K562 (cell line): ENCODE measurements at regions not wholly inside any gene's neighbourhood (a gene's known extent, or its start where the extent isn't known, plus 50 kb on each side); places are given as distances from the start of the nearest gene placed in this dataset.

Source experiments
- ATAC-seq: fragments of 200-7000 bp; cut with Tn5 transposase; 3 replicates; pipeline ENCODE4 v1.9.1; 2020; ENCODE audit warnings: moderate library complexity
- BruUV-seq: library from RNA; stranded (reverse); fragments of 400-500 nt; replicated peaks from 2 replicates; lab custom pipeline; 2021; lab: Mats Ljungman, UMichigan
- CTCF ChIA-PET: fragments of 300-600 bp; formaldehyde crosslinking; extraction: SDS; loops from one replicate; lab custom pipeline; 2021; ENCODE audit warnings: low intra/inter-chr PET ratio; lab: Yijun Ruan, JAX
- POLR2A ChIA-PET: fragments of 300-600, 350-650 bp; sonication (Branson Sonifier 250); formaldehyde crosslinking; extraction: SDS; loops from one replicate; lab custom pipeline; 2021; ENCODE audit warnings: antibody characterized with exemption, inconsistent platforms; lab: Yijun Ruan, JAX
- DNase-seq, 4 experiments: peaks; one replicate each; pipeline versions ENCODE4 v3.0.0 to v3.0.0-alpha.2; 2011 to 2018; ENCODE audit warnings: low spot score in 3 of 4, mixed read lengths in 3 of 4; ENCODE audit errors: extremely low read depth in 1 of 4
- FAIRE-seq: peaks from 2 replicates; lab custom pipeline; 2011; peaks lifted over from hg19 to GRCh38; lab: Jason Lieb, UNC
- H2AFZ ChIP-seq: 2 replicates; pipeline ENCODE4 v1.6.0; 2011; ENCODE audit warnings: low read depth, low read length, control low read depth, inconsistent platforms
- H3K27ac ChIP-seq: fragments of 200-600 bp; 3 replicates; pipeline ENCODE4 v1.8.0; 2011; ENCODE audit warnings: low read depth, mild to moderate bottlenecking, control low read depth, inconsistent platforms, low read length, moderate library complexity, mixed read lengths; ENCODE audit errors: extremely low read depth
- H3K27me3 ChIP-seq, 2 experiments: fragments of 300-600 bp in 1 of 2; 2 replicates in 1 of 2; 3 replicates in 1 of 2; pipeline versions ENCODE4 v1.6.0 to v1.8.0; 2011; ENCODE audit warnings: inconsistent platforms in 2 of 2, low read length in 2 of 2, mild to moderate bottlenecking in 1 of 2, mixed read lengths in 1 of 2, moderate library complexity in 1 of 2; ENCODE audit not compliant: control insufficient read depth in 2 of 2, insufficient read depth in 2 of 2
- H3K36me3 ChIP-seq: fragments of 300-600 bp; 3 replicates; pipeline ENCODE4 v1.8.0; 2011; ENCODE audit warnings: mild to moderate bottlenecking, low read length, inconsistent platforms; ENCODE audit not compliant: control insufficient read depth, insufficient read depth
- H3K4me1 ChIP-seq, 2 experiments: fragments of 200-600 bp in 1 of 2; replicated peaks in 1 of 2; 2 replicates in 1 of 2; 3 replicates in 1 of 2; pipeline versions ENCODE4 v1.5.1 to v1.8.0; 2011; ENCODE audit warnings: inconsistent platforms in 2 of 2, low read length in 2 of 2, mild to moderate bottlenecking in 1 of 2, mixed read lengths in 1 of 2, moderate library complexity in 1 of 2; ENCODE audit not compliant: control insufficient read depth in 2 of 2, insufficient read depth in 2 of 2
- H3K4me2 ChIP-seq: 2 replicates; pipeline ENCODE4 v1.6.1; 2011; ENCODE audit warnings: low read length, control low read depth, inconsistent platforms, mixed read lengths; ENCODE audit not compliant: insufficient read depth
- H3K4me3 ChIP-seq: fragments of 200-600 bp; sonication (generic), shearing (Covaris generic); 2 replicates; pipeline ENCODE4 v1.5.1; 2016; ENCODE audit warnings: control low read depth, inconsistent platforms
- H3K79me2 ChIP-seq: fragments of 200-600 bp; 3 replicates; pipeline ENCODE4 v1.8.0; 2011; ENCODE audit warnings: low read length, inconsistent platforms; ENCODE audit not compliant: control insufficient read depth, insufficient read depth
- H3K9ac ChIP-seq, 2 experiments: 2 replicates each; pipeline versions ENCODE4 v1.6.0 to v1.6.1; 2011; ENCODE audit warnings: low read depth in 2 of 2, low read length in 2 of 2, control low read depth in 1 of 2, inconsistent platforms in 1 of 2, mild to moderate bottlenecking in 1 of 2, mixed read lengths in 1 of 2; ENCODE audit not compliant: insufficient read depth in 1 of 2
- H3K9me1 ChIP-seq: one replicate; pipeline ENCODE4 v1.6.0; 2011; ENCODE audit warnings: inconsistent platforms, mild to moderate bottlenecking, low read length, moderate library complexity; ENCODE audit not compliant: control insufficient read depth, insufficient read depth
- H3K9me3 ChIP-seq: replicated peaks from 2 replicates; pipeline ENCODE4 v1.5.1; 2011; ENCODE audit warnings: low read depth, low read length, inconsistent platforms; ENCODE audit not compliant: control insufficient read depth, insufficient read depth
- H4K20me1 ChIP-seq: replicated peaks from 2 replicates; pipeline ENCODE4 v1.6.1; 2011; ENCODE audit warnings: low read length, inconsistent platforms, mixed read lengths; ENCODE audit not compliant: control insufficient read depth, insufficient read depth
- BHLHE40 ChIP-seq: IDR thresholded peaks from 2 replicates; pipeline ENCODE4 v1.6.1; 2011; ENCODE audit warnings: low read length, improper control_type of control experiment
- E2F3 ChIP-seq: fragments of 250-450 bp; sonication (Bioruptor Pico); IDR thresholded peaks from 2 replicates; pipeline ENCODE4 v1.4.0; 2020; ENCODE audit warnings: mild to moderate bottlenecking
- HOMEZ ChIP-seq: fragments of 250-450 bp; sonication (Bioruptor Pico); IDR thresholded peaks from 2 replicates; pipeline ENCODE4 v1.4.0; 2020; ENCODE audit warnings: mild to moderate bottlenecking, moderate library complexity
- MAFG ChIP-seq: fragments of 450-650 bp; conservative IDR thresholded peaks from 2 replicates; pipeline ENCODE4 v1.6.1; 2016; ENCODE audit warnings: missing genetic modification characterization, missing compliant biosample characterization
- MAFK ChIP-seq: IDR thresholded peaks from 2 replicates; pipeline ENCODE4 v1.6.1; 2011; ENCODE audit warnings: low read length, improper control_type of control experiment
- MXD1 ChIP-seq: fragments of 250-450 bp; sonication (Bioruptor Pico); IDR thresholded peaks from 2 replicates; pipeline ENCODE4 v1.8.0; 2021; ENCODE audit warnings: borderline replicate concordance, mild to moderate bottlenecking, moderate library complexity; ENCODE audit not compliant: poor library complexity, severe bottlenecking
- NCOA6 ChIP-seq: fragments of 450-650 bp; IDR thresholded peaks from 2 replicates; pipeline ENCODE4 v1.6.1; 2017; ENCODE audit warnings: mild to moderate bottlenecking
- RBM34 ChIP-seq: fragments of 200-400 bp; formaldehyde crosslinking; IDR thresholded peaks from 2 replicates; pipeline ENCODE4 v1.6.1; 2018; ENCODE audit warnings: low read length, borderline replicate concordance; ENCODE audit not compliant: insufficient read depth
- TAF15 ChIP-seq: fragments of 200-400 bp; formaldehyde crosslinking; IDR thresholded peaks from 2 replicates; pipeline ENCODE4 v1.6.1; 2017; ENCODE audit warnings: mild to moderate bottlenecking, low read depth, low read length, moderate library complexity
- ZNF140 ChIP-seq: fragments of 250-450 bp; sonication (Bioruptor Pico); IDR thresholded peaks from 2 replicates; pipeline ENCODE4 v1.8.0; 2021; ENCODE audit warnings: moderate library complexity, mild to moderate bottlenecking, inconsistent platforms
- ZNF274 ChIP-seq: IDR thresholded peaks from 2 replicates; pipeline ENCODE4 v1.6.1; 2011; ENCODE audit warnings: low read depth, mild to moderate bottlenecking, low read length, moderate library complexity, borderline replicate concordance
- ZNF583 ChIP-seq: fragments of 250-450 bp; sonication (Bioruptor Pico); IDR thresholded peaks from 2 replicates; pipeline ENCODE4 v1.4.0; 2020
- ZNF644 ChIP-seq: fragments of 200-800 bp; sonication (Bioruptor generic); IDR thresholded peaks from 2 replicates; pipeline ENCODE4 v1.6.1; 2016; ENCODE audit warnings: low read depth, missing genetic modification characterization, missing compliant biosample characterization
- WGBS: fragments of 100-300 bp; shearing (Covaris generic); methylation state at CpG from one replicate; pipeline ENCODE4 v1.1.6; 2016; ENCODE audit warnings: low coverage, mixed read lengths; ENCODE audit not compliant: insufficient coverage; ENCODE audit errors: missing lambda C conversion rate; 5-methylcytosine and 5-hydroxymethylcytosine counted together
- in situ Hi-C: fragments of 300-500 bp; cut with MboI; formaldehyde crosslinking; loops from 4 replicates; pipeline ENCODE4 v1.15.0; 2018; ENCODE audit warnings: inconsistent platforms, mixed read lengths
- intact Hi-C: fragments of 100-400 bp; cut with micrococcal nuclease; formaldehyde crosslinking; loops from 2 replicates; pipeline ENCODE4 v1.14.2; 2022
- TF ChIP-seq, protein P1 (sequence below): fragments of 450-650 bp; formaldehyde crosslinking; IDR thresholded peaks from 2 replicates; pipeline ENCODE4 v1.4.0; 2022; ENCODE audit warnings: mild to moderate bottlenecking, moderate library complexity

- TF ChIP-seq NCOA6 (no peak), E2F3 (CRISPR knock-in tag) (no peak), ZNF644 (tag) (no peak)
- Histone ChIP-seq H4K20me1 (no peaks in the 10 kb centered on the region), H3K9me1 (no peaks in the 10 kb centered on the region), H3K9ac (no peak overlapping the region), H3K4me3 (no peak overlapping the region), H2AFZ (no peak overlapping the region), H3K79me2 (no peaks in the 10 kb centered on the region), H3K9me3 (no peaks in the 10 kb centered on the region), H3K27me3 (no peaks in the 10 kb centered on the region), H3K36me3 (no peaks in the 10 kb centered on the region), H3K4me2 (no peak overlapping the region), H3K27ac (no peak overlapping the region), H3K4me1 (no peaks in the 10 kb centered on the region)
- FAIRE-seq, result no peak
- POLR2A ChIA-PET, result no interaction called here
- 0% methylated on average over 4 of the region's 4 CpGs for WGBS
- DNase-seq, result no peak
- ATAC-seq, result no peak
- CTCF ChIA-PET, result no interaction called here
- no TSS peak for BruUV-seq
- in situ Hi-C loops (no loop called here), intact Hi-C loops (no loop called here)
Observed at GRCh38 chr18:68568364-68569155, 146.3 kb downstream of the TMX3 start.

- DNase-seq (no peak), FAIRE-seq (no peak), ATAC-seq (no peak)
- Histone ChIP-seq H3K9ac (no peak overlapping the region), H3K27ac (no peak overlapping the region), H3K27me3 (no peaks in the 10 kb centered on the region), H3K9me1 (no peaks in the 10 kb centered on the region), H3K9me3 (no peaks in the 10 kb centered on the region), H3K4me3 (no peak overlapping the region), H3K4me2 (no peak overlapping the region), H3K79me2 (no peaks in the 10 kb centered on the region), H3K36me3 (no peaks in the 10 kb centered on the region), H4K20me1 (no peaks in the 10 kb centered on the region), H2AFZ (no peak overlapping the region), H3K4me1 (no peaks in the 10 kb centered on the region)
- 0% methylated on average over 2 of the region's 2 CpGs for WGBS
- ChIA-PET POLR2A (no interaction called here), CTCF (no interaction called here)
- intact Hi-C loops, result no loop called here
- in situ Hi-C loops, result no loop called here
- BruUV-seq, result no TSS peak
- TF ChIP-seq MAFG (tag), result no peak
- no peak for TF ChIP-seq ZNF274
- peak; percentile 26; the same call in 1 of the 2 replicates for TF ChIP-seq MAFK
- no peak for TF ChIP-seq TAF15
- TF ChIP-seq BHLHE40, result no peak
- TF ChIP-seq ZNF583 (CRISPR knock-in tag), result no peak
- no peak for TF ChIP-seq HOMEZ (CRISPR knock-in tag)
- TF ChIP-seq MXD1, result no peak
- no peak for TF ChIP-seq ZNF140 (CRISPR knock-in tag)
- TF ChIP-seq, protein P1, sequence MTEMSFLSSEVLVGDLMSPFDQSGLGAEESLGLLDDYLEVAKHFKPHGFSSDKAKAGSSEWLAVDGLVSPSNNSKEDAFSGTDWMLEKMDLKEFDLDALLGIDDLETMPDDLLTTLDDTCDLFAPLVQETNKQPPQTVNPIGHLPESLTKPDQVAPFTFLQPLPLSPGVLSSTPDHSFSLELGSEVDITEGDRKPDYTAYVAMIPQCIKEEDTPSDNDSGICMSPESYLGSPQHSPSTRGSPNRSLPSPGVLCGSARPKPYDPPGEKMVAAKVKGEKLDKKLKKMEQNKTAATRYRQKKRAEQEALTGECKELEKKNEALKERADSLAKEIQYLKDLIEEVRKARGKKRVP (CRISPR knock-in tag), result no peak
- TF ChIP-seq RBM34, result no peak
Observed at GRCh38 chr18:68566991-68567390, 147.9 kb downstream of the TMX3 start.
